K562 (cell line): ENCODE measurements at regions not wholly inside any gene's neighbourhood (a gene's known extent, or its start where the extent isn't known, plus 50 kb on each side); places are given as distances from the start of the nearest gene placed in this dataset.

Source experiments
- ATAC-seq: fragments of 200-7000 bp; cut with Tn5 transposase; 3 replicates; pipeline ENCODE4 v1.9.1; 2020; ENCODE audit warnings: moderate library complexity
- BruUV-seq: library from RNA; stranded (reverse); fragments of 400-500 nt; replicated peaks from 2 replicates; lab custom pipeline; 2021; lab: Mats Ljungman, UMichigan
- CTCF ChIA-PET: fragments of 300-600 bp; formaldehyde crosslinking; extraction: SDS; loops from one replicate; lab custom pipeline; 2021; ENCODE audit warnings: low intra/inter-chr PET ratio; lab: Yijun Ruan, JAX
- POLR2A ChIA-PET: fragments of 300-600, 350-650 bp; sonication (Branson Sonifier 250); formaldehyde crosslinking; extraction: SDS; loops from one replicate; lab custom pipeline; 2021; ENCODE audit warnings: antibody characterized with exemption, inconsistent platforms; lab: Yijun Ruan, JAX
- DNase-seq, 4 experiments: peaks; one replicate each; pipeline versions ENCODE4 v3.0.0 to v3.0.0-alpha.2; 2011 to 2018; ENCODE audit warnings: low spot score in 3 of 4, mixed read lengths in 3 of 4; ENCODE audit errors: extremely low read depth in 1 of 4
- FAIRE-seq: peaks from 2 replicates; lab custom pipeline; 2011; peaks lifted over from hg19 to GRCh38; lab: Jason Lieb, UNC
- H2AFZ ChIP-seq: 2 replicates; pipeline ENCODE4 v1.6.0; 2011; ENCODE audit warnings: low read depth, low read length, control low read depth, inconsistent platforms
- H3K27ac ChIP-seq: fragments of 200-600 bp; 3 replicates; pipeline ENCODE4 v1.8.0; 2011; ENCODE audit warnings: low read depth, mild to moderate bottlenecking, control low read depth, inconsistent platforms, low read length, moderate library complexity, mixed read lengths; ENCODE audit errors: extremely low read depth
- H3K27me3 ChIP-seq, 2 experiments: fragments of 300-600 bp in 1 of 2; 2 replicates in 1 of 2; 3 replicates in 1 of 2; pipeline versions ENCODE4 v1.6.0 to v1.8.0; 2011; ENCODE audit warnings: inconsistent platforms in 2 of 2, low read length in 2 of 2, mild to moderate bottlenecking in 1 of 2, mixed read lengths in 1 of 2, moderate library complexity in 1 of 2; ENCODE audit not compliant: control insufficient read depth in 2 of 2, insufficient read depth in 2 of 2
- H3K36me3 ChIP-seq: fragments of 300-600 bp; 3 replicates; pipeline ENCODE4 v1.8.0; 2011; ENCODE audit warnings: mild to moderate bottlenecking, low read length, inconsistent platforms; ENCODE audit not compliant: control insufficient read depth, insufficient read depth
- H3K4me1 ChIP-seq, 2 experiments: fragments of 200-600 bp in 1 of 2; replicated peaks in 1 of 2; 2 replicates in 1 of 2; 3 replicates in 1 of 2; pipeline versions ENCODE4 v1.5.1 to v1.8.0; 2011; ENCODE audit warnings: inconsistent platforms in 2 of 2, low read length in 2 of 2, mild to moderate bottlenecking in 1 of 2, mixed read lengths in 1 of 2, moderate library complexity in 1 of 2; ENCODE audit not compliant: control insufficient read depth in 2 of 2, insufficient read depth in 2 of 2
- H3K4me2 ChIP-seq: 2 replicates; pipeline ENCODE4 v1.6.1; 2011; ENCODE audit warnings: low read length, control low read depth, inconsistent platforms, mixed read lengths; ENCODE audit not compliant: insufficient read depth
- H3K4me3 ChIP-seq: fragments of 200-600 bp; sonication (generic), shearing (Covaris generic); 2 replicates; pipeline ENCODE4 v1.5.1; 2016; ENCODE audit warnings: control low read depth, inconsistent platforms
- H3K79me2 ChIP-seq: fragments of 200-600 bp; 3 replicates; pipeline ENCODE4 v1.8.0; 2011; ENCODE audit warnings: low read length, inconsistent platforms; ENCODE audit not compliant: control insufficient read depth, insufficient read depth
- H3K9ac ChIP-seq, 2 experiments: 2 replicates each; pipeline versions ENCODE4 v1.6.0 to v1.6.1; 2011; ENCODE audit warnings: low read depth in 2 of 2, low read length in 2 of 2, control low read depth in 1 of 2, inconsistent platforms in 1 of 2, mild to moderate bottlenecking in 1 of 2, mixed read lengths in 1 of 2; ENCODE audit not compliant: insufficient read depth in 1 of 2
- H3K9me1 ChIP-seq: one replicate; pipeline ENCODE4 v1.6.0; 2011; ENCODE audit warnings: inconsistent platforms, mild to moderate bottlenecking, low read length, moderate library complexity; ENCODE audit not compliant: control insufficient read depth, insufficient read depth
- H3K9me3 ChIP-seq: replicated peaks from 2 replicates; pipeline ENCODE4 v1.5.1; 2011; ENCODE audit warnings: low read depth, low read length, inconsistent platforms; ENCODE audit not compliant: control insufficient read depth, insufficient read depth
- H4K20me1 ChIP-seq: replicated peaks from 2 replicates; pipeline ENCODE4 v1.6.1; 2011; ENCODE audit warnings: low read length, inconsistent platforms, mixed read lengths; ENCODE audit not compliant: control insufficient read depth, insufficient read depth
- CHAMP1 ChIP-seq: fragments of 450-650 bp; IDR thresholded peaks from 2 replicates; pipeline ENCODE4 v1.6.1; 2016; ENCODE audit warnings: mild to moderate bottlenecking
- EHMT2 ChIP-seq: fragments of 450-650 bp; IDR thresholded peaks from 2 replicates; pipeline ENCODE4 v1.6.1; 2018; ENCODE audit warnings: antibody characterized with exemption
- LCOR ChIP-seq: sonication (generic); formaldehyde crosslinking; IDR thresholded peaks from 2 replicates; pipeline ENCODE4 v1.8.0; 2022; ENCODE audit warnings: mild to moderate bottlenecking, missing genetic modification reagents
- MAZ ChIP-seq, 2 experiments: fragments of 450-650 bp in 1 of 2; sonication (generic) in 1 of 2; formaldehyde crosslinking; IDR thresholded peaks in 1 of 2; conservative IDR thresholded peaks in 1 of 2; 2 replicates each; pipeline versions ENCODE4 v1.4.0 to v1.5.0; 2020; ENCODE audit warnings: mild to moderate bottlenecking in 1 of 2, missing genetic modification reagents in 1 of 2
- RBBP5 ChIP-seq: fragments of 200-600 bp; sonication (generic); IDR thresholded peaks from 2 replicates; pipeline ENCODE4 v1.6.1; 2012; ENCODE audit warnings: borderline replicate concordance, mild to moderate bottlenecking, low read length, control low read depth, inconsistent platforms; ENCODE audit not compliant: insufficient read depth, poor library complexity, severe bottlenecking
- TFAP4 ChIP-seq: sonication (generic); formaldehyde crosslinking; IDR thresholded peaks from 2 replicates; pipeline ENCODE4 v1.8.0; 2022; ENCODE audit warnings: missing genetic modification reagents, mild to moderate bottlenecking, moderate library complexity, borderline replicate concordance
- ZNF384 ChIP-seq: IDR thresholded peaks from 2 replicates; pipeline ENCODE4 v1.6.1; 2012; ENCODE audit warnings: low read depth, low read length, improper control_type of control experiment
- ZNF512 ChIP-seq: IDR thresholded peaks from 2 replicates; pipeline ENCODE4 v1.6.1; 2016; ENCODE audit warnings: missing genetic modification characterization, missing compliant biosample characterization
- ZNF57 ChIP-seq: fragments of 450-650 bp; formaldehyde crosslinking; IDR thresholded peaks from 2 replicates; pipeline ENCODE4 v1.4.0; 2020; ENCODE audit warnings: mild to moderate bottlenecking, moderate library complexity
- ZNF586 ChIP-seq: fragments of 450-650 bp; formaldehyde crosslinking; conservative IDR thresholded peaks from 2 replicates; pipeline ENCODE4 v1.4.0; 2020; ENCODE audit warnings: mild to moderate bottlenecking, moderate library complexity
- ZNF592 ChIP-seq: fragments of 450-650 bp; IDR thresholded peaks from 2 replicates; pipeline ENCODE4 v1.6.1; 2017; ENCODE audit warnings: antibody characterized with exemption, mild to moderate bottlenecking
- ZNF79 ChIP-seq: fragments of 250-450 bp; sonication (Bioruptor Pico); IDR thresholded peaks from 2 replicates; pipeline ENCODE4 v1.4.0; 2020; ENCODE audit warnings: low read depth, mild to moderate bottlenecking, moderate library complexity
- WGBS: fragments of 100-300 bp; shearing (Covaris generic); methylation state at CpG from one replicate; pipeline ENCODE4 v1.1.6; 2016; ENCODE audit warnings: low coverage, mixed read lengths; ENCODE audit not compliant: insufficient coverage; ENCODE audit errors: missing lambda C conversion rate; 5-methylcytosine and 5-hydroxymethylcytosine counted together
- in situ Hi-C: fragments of 300-500 bp; cut with MboI; formaldehyde crosslinking; loops from 4 replicates; pipeline ENCODE4 v1.15.0; 2018; ENCODE audit warnings: inconsistent platforms, mixed read lengths
- intact Hi-C: fragments of 100-400 bp; cut with micrococcal nuclease; formaldehyde crosslinking; loops from 2 replicates; pipeline ENCODE4 v1.14.2; 2022

- Histone ChIP-seq H3K9me3 (no peaks in the 10 kb centered on the region), H4K20me1 (no peaks in the 10 kb centered on the region), H3K4me2 (no peak overlapping the region), H3K27me3 (no peaks in the 10 kb centered on the region; a peak in 1 of 5 replicates), H3K4me1 (no peaks in the 10 kb centered on the region), H3K4me3 (no peak overlapping the region), H3K27ac (no peak overlapping the region), H3K9ac (no peak overlapping the region), H2AFZ (no peak overlapping the region), H3K9me1 (no peaks in the 10 kb centered on the region), H3K79me2 (no peaks in the 10 kb centered on the region), H3K36me3 (no peaks in the 10 kb centered on the region)
- intact Hi-C loops (no loop called here), in situ Hi-C loops (no loop called here)
- ChIA-PET POLR2A (no interaction called here), CTCF (no interaction called here)
- BruUV-seq: no TSS peak
- DNase-seq (no peak), FAIRE-seq (no peak), ATAC-seq (no peak)
- 0% methylated on average over 2 of the region's 2 CpGs for WGBS
- TF ChIP-seq ZNF79 (no peak), RBBP5 (no peak), ZNF512 (tag) (no peak), CHAMP1 (no peak), ZNF592 (no peak), ZNF57 (CRISPR knock-in tag) (no peak), ZNF384 (no peak), EHMT2 (no peak), MAZ (CRISPR knock-in tag; conservative IDR thresholded peaks at IDR 0.05 in 1 of 2, IDR thresholded peaks at IDR 0.05 in 1 of 2) (no peak), TFAP4 (CRISPR knock-in tag) (no peak), ZNF586 (CRISPR knock-in tag) (no peak), LCOR (CRISPR knock-in tag) (no peak)
Observed at GRCh38 chr4:41390661-41391060, 133.9 kb downstream of the UCHL1 start.
